ENCODE measurements at regions not wholly inside any gene's neighbourhood (a gene's known extent, or its start where the extent isn't known, plus 50 kb on each side); places are given as distances from the start of the nearest gene placed in this dataset.

DNA sequence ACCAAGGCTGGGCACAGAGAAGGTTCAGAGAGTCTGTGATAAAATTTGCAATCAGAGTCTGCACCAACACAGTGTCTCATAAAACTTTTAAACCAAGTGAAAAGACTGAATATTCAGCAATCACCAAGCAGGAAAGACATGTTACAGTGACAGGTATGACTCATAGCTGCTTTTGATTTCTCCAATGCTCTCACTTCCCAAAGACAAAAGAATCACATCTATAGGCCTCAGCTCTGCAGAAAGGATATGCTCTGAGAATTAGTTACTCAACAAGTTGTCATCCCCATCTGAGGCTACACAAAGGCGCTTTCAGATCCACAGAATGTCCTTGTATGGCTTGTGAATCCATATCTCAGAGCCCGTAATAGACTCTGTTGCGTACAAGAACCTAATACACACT is 92.5 kb downstream of the KCNF1 start:
- Mint-ChIP-seq H3K27ac (no peak overlapping the region), H3K4me1 (peaks cover 8 to 20% of the 10 kb centered on the region in 2 experiments), H3K27me3 (ENCODE audit: low read depth) (peaks cover 5% of the 10 kb centered on the region), H3K4me3 (no peak overlapping the region), H3K36me3 (ENCODE audit: insufficient read depth in 1 of 3, low read depth in 3 of 3) (peaks cover 0 to 8% (median 8%) of the 10 kb centered on the region in 3 experiments; a peak in 5 of 7 replicates), H3K9me3 (peaks cover 6 to 9% of the 10 kb centered on the region in 2 experiments)
- Histone ChIP-seq H3K23ac (ENCODE audit: insufficient read length, low read depth, low read length) (no peak overlapping the region), H4K8ac (replicated peaks; ENCODE audit: insufficient read length, low read depth, low read length) (no peak overlapping the region), H4K5ac (ENCODE audit: insufficient read length, low read depth, low read length) (no peak overlapping the region), H3K23me2 (ENCODE audit: insufficient read length, low read depth, low read length, poor library complexity, severe bottlenecking) (no peaks in the 10 kb centered on the region), H3K27ac (ENCODE audit: insufficient read length, low read depth, low read length) (no peak overlapping the region), H4K20me1 (ENCODE audit: control insufficient read depth, insufficient read depth, insufficient read length) (no peaks in the 10 kb centered on the region), H2AFZ (ENCODE audit: low read length) (no peak overlapping the region), H3K79me1 (ENCODE audit: insufficient read depth, low read depth, low read length, poor library complexity, severe bottlenecking) (no peaks in the 10 kb centered on the region), H2BK120ac (ENCODE audit: low read depth, low read length, poor library complexity, severe bottlenecking) (no peak overlapping the region), H3K4ac (ENCODE audit: low read depth, low read length) (no peak overlapping the region), H3K4me1 (ENCODE audit: insufficient read depth, low read length) (no peaks in the 10 kb centered on the region; the same call in 1 of the 2 replicates), H3K79me2 (ENCODE audit: insufficient read depth, low read length) (no peaks in the 10 kb centered on the region), H3K56ac (ENCODE audit: insufficient read length, low read depth, low read length) (no peak overlapping the region), H3K27me3 (ENCODE audit: insufficient read depth, low read length) (no peaks in the 10 kb centered on the region), H2AK5ac (ENCODE audit: insufficient read length, low read length) (no peak overlapping the region), H3K9me3 (ENCODE audit: control insufficient read depth, low read depth, low read length) (no peaks in the 10 kb centered on the region), H3K4me2 (ENCODE audit: insufficient read depth, insufficient read length, low read length) (no peak overlapping the region), H2BK5ac (ENCODE audit: insufficient read length, low read length) (no peak overlapping the region), H3T11ph (ENCODE audit: low read length) (no peak overlapping the region), H2BK20ac (ENCODE audit: low read depth, low read length, poor library complexity, severe bottlenecking) (no peak overlapping the region), H3K14ac (ENCODE audit: insufficient read depth, low read length) (no peak overlapping the region), H2BK15ac (ENCODE audit: low read depth, low read length) (no peak overlapping the region), H3K18ac (ENCODE audit: insufficient read length, low read depth, low read length) (no peak overlapping the region), H2BK12ac (ENCODE audit: insufficient read length, low read depth, low read length) (no peak overlapping the region), H3K9ac (ENCODE audit: extremely low read depth, insufficient read length, low read length) (no peak overlapping the region), H4K91ac (ENCODE audit: insufficient read length, low read depth, low read length) (no peak overlapping the region)
- TF ChIP-seq, protein P1, sequence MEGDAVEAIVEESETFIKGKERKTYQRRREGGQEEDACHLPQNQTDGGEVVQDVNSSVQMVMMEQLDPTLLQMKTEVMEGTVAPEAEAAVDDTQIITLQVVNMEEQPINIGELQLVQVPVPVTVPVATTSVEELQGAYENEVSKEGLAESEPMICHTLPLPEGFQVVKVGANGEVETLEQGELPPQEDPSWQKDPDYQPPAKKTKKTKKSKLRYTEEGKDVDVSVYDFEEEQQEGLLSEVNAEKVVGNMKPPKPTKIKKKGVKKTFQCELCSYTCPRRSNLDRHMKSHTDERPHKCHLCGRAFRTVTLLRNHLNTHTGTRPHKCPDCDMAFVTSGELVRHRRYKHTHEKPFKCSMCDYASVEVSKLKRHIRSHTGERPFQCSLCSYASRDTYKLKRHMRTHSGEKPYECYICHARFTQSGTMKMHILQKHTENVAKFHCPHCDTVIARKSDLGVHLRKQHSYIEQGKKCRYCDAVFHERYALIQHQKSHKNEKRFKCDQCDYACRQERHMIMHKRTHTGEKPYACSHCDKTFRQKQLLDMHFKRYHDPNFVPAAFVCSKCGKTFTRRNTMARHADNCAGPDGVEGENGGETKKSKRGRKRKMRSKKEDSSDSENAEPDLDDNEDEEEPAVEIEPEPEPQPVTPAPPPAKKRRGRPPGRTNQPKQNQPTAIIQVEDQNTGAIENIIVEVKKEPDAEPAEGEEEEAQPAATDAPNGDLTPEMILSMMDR (conservative IDR thresholded peaks at IDR 0.05): no peak
- no CpG with 5 or more reads among the region's 3 CpGs for WGBS (ENCODE audit: extremely low coverage, insufficient read length, low lambda C conversion rate)
- no peak for DNase-seq
